SU-DHL-6 (cell line): ENCODE measurements at regions not wholly inside any gene's neighbourhood (a gene's known extent, or its start where the extent isn't known, plus 50 kb on each side); places are given as distances from the start of the nearest gene placed in this dataset.

Source experiments
- CTCF ChIP-seq: fragments of 200-600 bp; sonication (generic); IDR thresholded peaks from one replicate; pipeline ENCODE4 v1.5.1; 2017; ENCODE audit warnings: antibody characterized with exemption, mild to moderate bottlenecking, low read length, moderate library complexity; ENCODE audit not compliant: insufficient read depth, poor library complexity, severe bottlenecking
- EZH2phosphoT487 ChIP-seq: fragments of 200-600 bp; sonication (generic), shearing (Covaris generic); conservative IDR thresholded peaks from 2 replicates; pipeline ENCODE4 v1.6.1; 2018; ENCODE audit warnings: mild to moderate bottlenecking, antibody characterized with exemption, low read length, moderate library complexity, mixed read lengths

- no peak for TF ChIP-seq CTCF
- no peak for TF ChIP-seq EZH2phosphoT487
These were observed 55.2 kb upstream of the HGFAC start for GRCh38 chr4:3386526-3386925.
